ENCODE measurements at regions not wholly inside any gene's neighbourhood (a gene's known extent, or its start where the extent isn't known, plus 50 kb on each side); places are given as distances from the start of the nearest gene placed in this dataset.

GRCh38 chr10:70965566-70965965 is 77.2 kb upstream of the PCBD1 start:
- Mint-ChIP-seq H3K9me3 (ENCODE audit: unreplicated experiment) (no peaks in the 10 kb centered on the region), H3K27ac (ENCODE audit: unreplicated experiment) (no peak overlapping the region), H3K27me3 (ENCODE audit: unreplicated experiment) (peaks cover 30% of the 10 kb centered on the region), H3K4me3 (ENCODE audit: unreplicated experiment) (no peak overlapping the region), H3K4me1 (ENCODE audit: unreplicated experiment) (no peaks in the 10 kb centered on the region), H3K36me3 (ENCODE audit: unreplicated experiment) (no peaks in the 10 kb centered on the region)
- DNase-seq (ENCODE audit: extremely low spot score, unreplicated experiment): no peak
- no peak for TF ChIP-seq CTCF (IDR thresholded peaks at IDR 0.05)

GRCh38 chr10:70966646-70967553 is 78.5 kb upstream of the PCBD1 start:
- Mint-ChIP-seq H3K4me1 (ENCODE audit: unreplicated experiment) (no peaks in the 10 kb centered on the region), H3K4me3 (ENCODE audit: unreplicated experiment) (no peak overlapping the region), H3K27me3 (ENCODE audit: unreplicated experiment) (peaks cover 44% of the 10 kb centered on the region), H3K27ac (ENCODE audit: unreplicated experiment) (no peak overlapping the region), H3K36me3 (ENCODE audit: unreplicated experiment) (no peaks in the 10 kb centered on the region), H3K9me3 (ENCODE audit: unreplicated experiment) (peaks cover 9% of the 10 kb centered on the region)
- TF ChIP-seq CTCF (IDR thresholded peaks at IDR 0.05): no peak
- no peak for DNase-seq (ENCODE audit: extremely low spot score, unreplicated experiment)

GRCh38 chr10:70967591-70968587 is 79.5 kb upstream of the PCBD1 start:
- H3K4me1 Mint-ChIP-seq (ENCODE audit: unreplicated experiment): no peaks in the 10 kb centered on the region
- H3K9me3 Mint-ChIP-seq (ENCODE audit: unreplicated experiment): peaks cover 19% of the 10 kb centered on the region
- no peak overlapping the region for H3K4me3 Mint-ChIP-seq (ENCODE audit: unreplicated experiment)
- H3K27me3 Mint-ChIP-seq (ENCODE audit: unreplicated experiment): peaks cover 52% of the 10 kb centered on the region
- H3K36me3 Mint-ChIP-seq (ENCODE audit: unreplicated experiment): no peaks in the 10 kb centered on the region
- no peak for DNase-seq (ENCODE audit: extremely low spot score, unreplicated experiment)
- H3K27ac Mint-ChIP-seq (ENCODE audit: unreplicated experiment): no peak overlapping the region
- TF ChIP-seq CTCF (IDR thresholded peaks at IDR 0.05): no peak

- no peaks in the 10 kb centered on the region for H3K36me3 Mint-ChIP-seq (ENCODE audit: unreplicated experiment)
- H3K9me3 Mint-ChIP-seq (ENCODE audit: unreplicated experiment): peaks cover 19% of the 10 kb centered on the region
- TF ChIP-seq CTCF (IDR thresholded peaks at IDR 0.05): no peak
- peaks cover 55% of the 10 kb centered on the region for H3K27me3 Mint-ChIP-seq (ENCODE audit: unreplicated experiment)
- no peak for DNase-seq (ENCODE audit: extremely low spot score, unreplicated experiment)
- no peak overlapping the region for H3K4me3 Mint-ChIP-seq (ENCODE audit: unreplicated experiment)
- H3K4me1 Mint-ChIP-seq (ENCODE audit: unreplicated experiment): no peaks in the 10 kb centered on the region
- no peak overlapping the region for H3K27ac Mint-ChIP-seq (ENCODE audit: unreplicated experiment)
Measured at GRCh38 chr10:70969188-70969587, 80.8 kb upstream of the PCBD1 start.

All from osteocyte (in vitro differentiated cells).